ENCODE measurements at regions not wholly inside any gene's neighbourhood (a gene's known extent, or its start where the extent isn't known, plus 50 kb on each side); places are given as distances from the start of the nearest gene placed in this dataset.

- no peak for DNase-seq
These were observed 263.5 kb downstream of the ENGASE start for GRCh38 chr17:79338152-79338551.

GRCh38 chr17:79337053-79337452 lies 262.4 kb downstream of the ENGASE start:
- no peak for DNase-seq

- no peak for DNase-seq
These were observed 260.8 kb downstream of the ENGASE start for GRCh38 chr17:79335456-79335855.

GRCh38 chr17:79332011-79332554 lies 257.5 kb downstream of the ENGASE start:
- DNase-seq, result no peak

GRCh38 chr17:79331492-79331891 lies 256.9 kb downstream of the ENGASE start:
- DNase-seq, result no peak

- DNase-seq, result no peak
These were observed 256.1 kb downstream of the ENGASE start for GRCh38 chr17:79330696-79331095.

- DNase-seq, result no peak
These were observed 255.6 kb downstream of the ENGASE start for GRCh38 chr17:79330229-79330628.

- DNase-seq, result no peak
These were observed 252.2 kb downstream of the ENGASE start for GRCh38 chr17:79326814-79327213.

GRCh38 chr17:79325709-79326430 lies 251.2 kb downstream of the ENGASE start:
- DNase-seq, result no peak

- DNase-seq, result no peak
These were observed 249.6 kb downstream of the ENGASE start for GRCh38 chr17:79324194-79324593.

GRCh38 chr17:79323566-79323965 lies 248.9 kb downstream of the ENGASE start:
- no peak for DNase-seq

GRCh38 chr17:79322211-79323123 lies 247.8 kb downstream of the ENGASE start:
- DNase-seq, result no peak

GRCh38 chr17:79320331-79320730 lies 245.7 kb downstream of the ENGASE start:
- no peak for DNase-seq

- DNase-seq, result no peak
These were observed 243.3 kb downstream of the ENGASE start for GRCh38 chr17:79317916-79318315.

GRCh38 chr17:79316805-79317204 lies 242.2 kb downstream of the ENGASE start:
- no peak for DNase-seq

- DNase-seq, result no peak
These were observed 240.9 kb downstream of the ENGASE start for GRCh38 chr17:79315358-79316105.

GRCh38 chr17:79314617-79315357 lies 240.2 kb downstream of the ENGASE start:
- DNase-seq, result no peak

- no peak for DNase-seq
These were observed 236.7 kb downstream of the ENGASE start for GRCh38 chr17:79311373-79311772.

GRCh38 chr17:79306424-79307318 lies 232.0 kb downstream of the ENGASE start:
- no peak for DNase-seq

GRCh38 chr17:79305768-79306423 lies 231.3 kb downstream of the ENGASE start:
- DNase-seq, result no peak

- no peak for DNase-seq
These were observed 230.7 kb downstream of the ENGASE start for GRCh38 chr17:79305376-79305767.
